Femur (tissue), 1 donor: ENCODE measurements at regions not wholly inside any gene's neighbourhood (a gene's known extent, or its start where the extent isn't known, plus 50 kb on each side); places are given as distances from the start of the nearest gene placed in this dataset.

Source experiments
- DNase-seq: peaks from one replicate; pipeline ENCODE4 v3.0.0-alpha.2; 2017

DNA sequence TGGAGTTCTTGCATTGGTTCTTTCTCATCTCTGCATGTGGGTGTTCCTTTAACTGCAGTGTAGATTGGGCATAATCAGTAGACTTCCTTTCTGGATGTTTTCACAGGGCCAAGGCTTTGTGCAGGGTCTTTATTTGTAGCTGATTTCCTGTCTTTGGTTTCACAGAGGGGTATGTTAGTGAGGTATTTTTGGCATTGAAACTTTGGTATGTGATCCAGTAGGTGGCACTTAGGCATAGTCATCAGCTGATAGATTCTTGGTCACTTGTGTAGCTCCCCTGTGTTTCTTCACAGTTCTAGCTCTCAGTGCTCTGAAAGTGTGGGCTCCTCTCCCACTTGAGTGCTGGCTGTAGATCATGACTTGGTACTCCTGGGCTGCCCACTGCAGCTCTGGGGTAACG, 52.7 kb upstream of the LMO3 start:
- DNase-seq = no peak
